HCT116 (cell line): ENCODE measurements at regions not wholly inside any gene's neighbourhood (a gene's known extent, or its start where the extent isn't known, plus 50 kb on each side); places are given as distances from the start of the nearest gene placed in this dataset.

Experiments
- ATAC-seq: fragments of 200-7000 bp; cut with Tn5 transposase; 2 replicates; pipeline ENCODE4 v1.9.1; 2020; ENCODE audit warnings: mild to moderate bottlenecking, moderate library complexity
- BruUV-seq: library from RNA; stranded (reverse); fragments of 400-500 nt; replicated peaks from 2 replicates; lab custom pipeline; 2021; lab: Mats Ljungman, UMichigan
- CTCF ChIA-PET: fragments of 300-600 bp; sonication (Branson Sonifier 250); formaldehyde crosslinking; loops from one replicate; lab custom pipeline; 2021; ENCODE audit warnings: antibody characterized with exemption; lab: Charles Lee
- POLR2A ChIA-PET: fragments of 300-600, 350-600 bp; sonication (Branson Sonifier 250); formaldehyde crosslinking; loops from one replicate; lab custom pipeline; 2021; ENCODE audit warnings: antibody characterized with exemption; lab: Charles Lee
- RAD21 ChIA-PET, 2 experiments: fragments of 300-600 bp; sonication (Branson Sonifier 250); formaldehyde crosslinking; loops; one replicate each; lab custom pipeline; 2023; ENCODE audit warnings: low total read pairs in 2 of 2; ENCODE audit not compliant: uncharacterized antibody in 2 of 2, unreplicated experiment in 2 of 2, low non-redundant PET in 1 of 2; lab: Charles Lee
- DNase-seq: peaks from one replicate; pipeline ENCODE4 v3.0.0-alpha.2; 2010; ENCODE audit warnings: low read depth, low spot score
- H2AFZ ChIP-seq: fragments of 200-600 bp; shearing (Covaris generic), sonication (generic); 2 replicates; pipeline ENCODE4 v1.6.1; 2017; ENCODE audit warnings: low read depth, mixed run types, mixed read lengths, antibody characterized with exemption, low read length; ENCODE audit not compliant: poor library complexity, severe bottlenecking
- H3K27ac ChIP-seq: 2 replicates; pipeline ENCODE4 v1.5.1; 2012; ENCODE audit warnings: low read depth, low read length
- H3K27me3 ChIP-seq: fragments of 200-600 bp; sonication (generic); 2 replicates; pipeline ENCODE4 v1.6.1; 2016; ENCODE audit warnings: mixed run types, low read length, mixed read lengths; ENCODE audit not compliant: insufficient read depth
- H3K36me3 ChIP-seq, 2 experiments: fragments of 200-500 bp in 1 of 2; fragments of 200-600 bp in 1 of 2; sonication (Bioruptor generic) in 1 of 2; sonication (generic) in 1 of 2; 2 replicates each; pipeline versions ENCODE4 v1.5.1 to v1.6.1; 2014 to 2016; ENCODE audit warnings: low read length in 2 of 2, inconsistent platforms in 1 of 2, mixed read lengths in 1 of 2, mixed run types in 1 of 2; ENCODE audit not compliant: insufficient read depth in 2 of 2, control insufficient read depth in 1 of 2
- H3K4me1 ChIP-seq, 2 experiments: fragments of 200-600 bp in 1 of 2; sonication (generic) in 1 of 2; 2 replicates each; pipeline versions ENCODE4 v1.5.1 to v1.6.1; 2012 to 2017; ENCODE audit warnings: low read length in 2 of 2, inconsistent platforms in 1 of 2, mild to moderate bottlenecking in 1 of 2, mixed read lengths in 1 of 2, mixed run types in 1 of 2, moderate library complexity in 1 of 2; ENCODE audit not compliant: insufficient read depth in 2 of 2, control insufficient read depth in 1 of 2
- H3K4me2 ChIP-seq: fragments of 200-600 bp; sonication (generic); 2 replicates; pipeline ENCODE4 v1.6.1; 2017; ENCODE audit warnings: mixed run types, low read length, mixed read lengths
- H3K4me3 ChIP-seq, 2 experiments: fragments of 200-600 bp in 1 of 2; sonication (generic) in 1 of 2; replicated peaks in 1 of 2; 2 replicates each; pipeline ENCODE4 v1.5.1; 2011 to 2016; ENCODE audit warnings: low read length in 2 of 2, control low read depth in 1 of 2, low read depth in 1 of 2, mild to moderate bottlenecking in 1 of 2, mixed read lengths in 1 of 2, mixed run types in 1 of 2
- H3K79me2 ChIP-seq: fragments of 200-600 bp; sonication (generic); 2 replicates; pipeline ENCODE4 v1.6.1; 2017; ENCODE audit warnings: mild to moderate bottlenecking, mixed run types, low read length, moderate library complexity, mixed read lengths; ENCODE audit not compliant: insufficient read depth
- H3K9ac ChIP-seq: fragments of 200-600 bp; sonication (generic); 2 replicates; pipeline ENCODE4 v1.6.1; 2016; ENCODE audit warnings: low read length, mixed read lengths
- H3K9me2 ChIP-seq: fragments of 200-600 bp; sonication (generic), shearing (Covaris generic); 2 replicates; pipeline ENCODE4 v1.6.1; 2017; ENCODE audit warnings: mixed run types, mild to moderate bottlenecking, moderate library complexity; ENCODE audit not compliant: insufficient read depth
- H3K9me3 ChIP-seq, 2 experiments: fragments of 200-500 bp in 1 of 2; fragments of 200-600 bp in 1 of 2; sonication (Bioruptor generic) in 1 of 2; sonication (generic) in 1 of 2; 2 replicates each; pipeline ENCODE4 v1.6.1; 2014 to 2017; ENCODE audit warnings: low read length in 2 of 2, mixed read lengths in 2 of 2, inconsistent platforms in 1 of 2, low read depth in 1 of 2, mild to moderate bottlenecking in 1 of 2, mixed run types in 1 of 2, moderate library complexity in 1 of 2; ENCODE audit not compliant: control insufficient read depth in 1 of 2, insufficient read depth in 1 of 2
- H4K20me1 ChIP-seq: fragments of 200-600 bp; sonication (generic), shearing (Covaris generic); 2 replicates; pipeline ENCODE4 v1.6.1; 2017; ENCODE audit warnings: mixed run types, mild to moderate bottlenecking, moderate library complexity; ENCODE audit not compliant: insufficient read depth
- CBX3 ChIP-seq: IDR thresholded peaks from 2 replicates; pipeline ENCODE4 v1.6.1; 2012; ENCODE audit warnings: low read depth
- EGR1 ChIP-seq: IDR thresholded peaks from 2 replicates; pipeline ENCODE4 v1.6.1; 2012; ENCODE audit warnings: low read depth
- EZH2 ChIP-seq: fragments of 200-600 bp; sonication (generic); IDR thresholded peaks from 2 replicates; pipeline ENCODE4 v1.6.1; 2017; ENCODE audit warnings: antibody characterized with exemption, mixed run types
- EZH2phosphoT487 ChIP-seq: fragments of 200-600 bp; IDR thresholded peaks from 2 replicates; pipeline ENCODE4 v1.6.1; 2018; ENCODE audit warnings: antibody characterized with exemption, borderline replicate concordance
- FOSL1 ChIP-seq: IDR thresholded peaks from 2 replicates; pipeline ENCODE4 v1.6.1; 2012; ENCODE audit warnings: low read depth
- POLR2A ChIP-seq: IDR thresholded peaks from 2 replicates; pipeline ENCODE4 v1.7.0; 2011; ENCODE audit warnings: borderline replicate concordance; ENCODE audit not compliant: insufficient read depth, insufficient read length; ENCODE audit errors: extremely low read depth
- RAD21 ChIP-seq: IDR thresholded peaks from 2 replicates; pipeline ENCODE4 v1.6.1; 2012; ENCODE audit warnings: low read depth, mild to moderate bottlenecking
- SIN3A ChIP-seq: IDR thresholded peaks from 2 replicates; pipeline ENCODE4 v1.6.1; 2012; ENCODE audit warnings: low read depth
- SP1 ChIP-seq: IDR thresholded peaks from 2 replicates; pipeline ENCODE4 v1.6.1; 2012; ENCODE audit warnings: low read depth
- TCF7L2 ChIP-seq: IDR thresholded peaks from 2 replicates; pipeline ENCODE4 v1.7.0; 2011; ENCODE audit warnings: borderline replicate concordance, inconsistent platforms; ENCODE audit not compliant: insufficient read depth, insufficient read length; ENCODE audit errors: extremely low read depth
- YY1 ChIP-seq: IDR thresholded peaks from 2 replicates; pipeline ENCODE4 v1.6.1; 2011; ENCODE audit warnings: low read length, low read depth, moderate library complexity, mild to moderate bottlenecking; ENCODE audit not compliant: insufficient replicate concordance; ENCODE audit errors: extremely low read depth
- ZNF274 ChIP-seq: fragments of 200-500 bp; sonication (Bioruptor generic); IDR thresholded peaks from 2 replicates; pipeline ENCODE4 v1.6.1; 2014; ENCODE audit warnings: mild to moderate bottlenecking, low read depth, low read length, inconsistent platforms
- intact Hi-C: fragments of 100-400 bp; cut with micrococcal nuclease; formaldehyde crosslinking; loops from 2 replicates; pipeline ENCODE4 v1.10.0; 2022
- TF ChIP-seq, protein P1 (sequence below): IDR thresholded peaks from 2 replicates; pipeline ENCODE4 v1.6.1; 2012
- TF ChIP-seq, protein P2 (sequence below), 3 experiments: fragments of 200-600 bp in 1 of 3; sonication (generic) in 1 of 3; IDR thresholded peaks in 2 of 3; conservative IDR thresholded peaks in 1 of 3; 2 replicates each; pipeline ENCODE4 v1.5.1; 2012 to 2017; ENCODE audit warnings: low read depth in 2 of 3, low read length in 2 of 3, antibody characterized with exemption in 1 of 3, borderline replicate concordance in 1 of 3, control low read depth in 1 of 3, mild to moderate bottlenecking in 1 of 3, mixed read lengths in 1 of 3, mixed run types in 1 of 3, moderate library complexity in 1 of 3; ENCODE audit not compliant: insufficient read depth in 1 of 3
- TF ChIP-seq, protein P3 (sequence below): IDR thresholded peaks from 2 replicates; pipeline ENCODE4 v1.6.1; 2012; ENCODE audit warnings: low read depth
- TF ChIP-seq, protein P4 (sequence below): IDR thresholded peaks from 2 replicates; pipeline ENCODE4 v1.6.1; 2012

DNA sequence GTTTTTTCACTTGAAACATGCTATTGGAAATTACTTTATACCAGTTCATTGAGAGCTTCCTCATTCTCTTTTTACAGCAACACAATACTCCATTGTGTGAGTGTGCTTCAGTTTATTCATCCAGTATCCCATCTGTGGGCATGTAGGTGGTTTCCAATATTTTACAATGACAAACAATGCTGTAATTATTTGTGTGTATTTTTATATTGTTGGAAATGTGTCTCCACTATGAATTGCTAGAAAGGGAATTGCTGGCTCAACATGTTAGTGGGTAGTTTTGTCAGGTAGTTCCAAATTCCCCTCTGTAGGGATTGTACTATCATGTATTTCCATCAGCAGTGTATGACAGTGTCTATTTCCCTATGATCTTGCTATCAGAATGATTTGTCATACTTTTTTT lies 65.8 kb upstream of the MAGI1 start:
- no peaks in the 10 kb centered on the region for H3K9me3 ChIP-seq
- H3K27me3 ChIP-seq = no peaks in the 10 kb centered on the region
- no peak for TF ChIP-seq EGR1
- TF ChIP-seq FOSL1 = no peak
- TF ChIP-seq CBX3 = no peak
- no peak for TF ChIP-seq EZH2phosphoT487
- TF ChIP-seq ZNF274 = no peak
- TF ChIP-seq YY1 = no peak
- no peak for TF ChIP-seq TCF7L2
- no peak for TF ChIP-seq POLR2A
- TF ChIP-seq, protein P1, sequence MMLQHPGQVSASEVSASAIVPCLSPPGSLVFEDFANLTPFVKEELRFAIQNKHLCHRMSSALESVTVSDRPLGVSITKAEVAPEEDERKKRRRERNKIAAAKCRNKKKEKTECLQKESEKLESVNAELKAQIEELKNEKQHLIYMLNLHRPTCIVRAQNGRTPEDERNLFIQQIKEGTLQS = no peak
- TF ChIP-seq, protein P2, sequence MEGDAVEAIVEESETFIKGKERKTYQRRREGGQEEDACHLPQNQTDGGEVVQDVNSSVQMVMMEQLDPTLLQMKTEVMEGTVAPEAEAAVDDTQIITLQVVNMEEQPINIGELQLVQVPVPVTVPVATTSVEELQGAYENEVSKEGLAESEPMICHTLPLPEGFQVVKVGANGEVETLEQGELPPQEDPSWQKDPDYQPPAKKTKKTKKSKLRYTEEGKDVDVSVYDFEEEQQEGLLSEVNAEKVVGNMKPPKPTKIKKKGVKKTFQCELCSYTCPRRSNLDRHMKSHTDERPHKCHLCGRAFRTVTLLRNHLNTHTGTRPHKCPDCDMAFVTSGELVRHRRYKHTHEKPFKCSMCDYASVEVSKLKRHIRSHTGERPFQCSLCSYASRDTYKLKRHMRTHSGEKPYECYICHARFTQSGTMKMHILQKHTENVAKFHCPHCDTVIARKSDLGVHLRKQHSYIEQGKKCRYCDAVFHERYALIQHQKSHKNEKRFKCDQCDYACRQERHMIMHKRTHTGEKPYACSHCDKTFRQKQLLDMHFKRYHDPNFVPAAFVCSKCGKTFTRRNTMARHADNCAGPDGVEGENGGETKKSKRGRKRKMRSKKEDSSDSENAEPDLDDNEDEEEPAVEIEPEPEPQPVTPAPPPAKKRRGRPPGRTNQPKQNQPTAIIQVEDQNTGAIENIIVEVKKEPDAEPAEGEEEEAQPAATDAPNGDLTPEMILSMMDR (IDR thresholded peaks at IDR 0.05 in 2 of 3, conservative IDR thresholded peaks at IDR 0.05 in 1 of 3; ENCODE audit: borderline replicate concordance in 1 of 3, insufficient read depth in 1 of 3, low read depth in 2 of 3, low read length in 2 of 3) = no peak
- TF ChIP-seq, protein P3, sequence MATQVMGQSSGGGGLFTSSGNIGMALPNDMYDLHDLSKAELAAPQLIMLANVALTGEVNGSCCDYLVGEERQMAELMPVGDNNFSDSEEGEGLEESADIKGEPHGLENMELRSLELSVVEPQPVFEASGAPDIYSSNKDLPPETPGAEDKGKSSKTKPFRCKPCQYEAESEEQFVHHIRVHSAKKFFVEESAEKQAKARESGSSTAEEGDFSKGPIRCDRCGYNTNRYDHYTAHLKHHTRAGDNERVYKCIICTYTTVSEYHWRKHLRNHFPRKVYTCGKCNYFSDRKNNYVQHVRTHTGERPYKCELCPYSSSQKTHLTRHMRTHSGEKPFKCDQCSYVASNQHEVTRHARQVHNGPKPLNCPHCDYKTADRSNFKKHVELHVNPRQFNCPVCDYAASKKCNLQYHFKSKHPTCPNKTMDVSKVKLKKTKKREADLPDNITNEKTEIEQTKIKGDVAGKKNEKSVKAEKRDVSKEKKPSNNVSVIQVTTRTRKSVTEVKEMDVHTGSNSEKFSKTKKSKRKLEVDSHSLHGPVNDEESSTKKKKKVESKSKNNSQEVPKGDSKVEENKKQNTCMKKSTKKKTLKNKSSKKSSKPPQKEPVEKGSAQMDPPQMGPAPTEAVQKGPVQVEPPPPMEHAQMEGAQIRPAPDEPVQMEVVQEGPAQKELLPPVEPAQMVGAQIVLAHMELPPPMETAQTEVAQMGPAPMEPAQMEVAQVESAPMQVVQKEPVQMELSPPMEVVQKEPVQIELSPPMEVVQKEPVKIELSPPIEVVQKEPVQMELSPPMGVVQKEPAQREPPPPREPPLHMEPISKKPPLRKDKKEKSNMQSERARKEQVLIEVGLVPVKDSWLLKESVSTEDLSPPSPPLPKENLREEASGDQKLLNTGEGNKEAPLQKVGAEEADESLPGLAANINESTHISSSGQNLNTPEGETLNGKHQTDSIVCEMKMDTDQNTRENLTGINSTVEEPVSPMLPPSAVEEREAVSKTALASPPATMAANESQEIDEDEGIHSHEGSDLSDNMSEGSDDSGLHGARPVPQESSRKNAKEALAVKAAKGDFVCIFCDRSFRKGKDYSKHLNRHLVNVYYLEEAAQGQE = no peak
- TF ChIP-seq, protein P4, sequence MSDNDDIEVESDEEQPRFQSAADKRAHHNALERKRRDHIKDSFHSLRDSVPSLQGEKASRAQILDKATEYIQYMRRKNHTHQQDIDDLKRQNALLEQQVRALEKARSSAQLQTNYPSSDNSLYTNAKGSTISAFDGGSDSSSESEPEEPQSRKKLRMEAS = no peak
- no peak for TF ChIP-seq RAD21
- no peak for TF ChIP-seq SIN3A
- no peak for TF ChIP-seq EZH2
- TF ChIP-seq SP1 = no peak
- no peaks in the 10 kb centered on the region for H4K20me1 ChIP-seq
- no peak overlapping the region for H3K4me2 ChIP-seq
- H3K4me1 ChIP-seq = no peaks in the 10 kb centered on the region
- CTCF ChIA-PET = no interaction called here
- no peak overlapping the region for H3K27ac ChIP-seq
- RAD21 ChIA-PET = no interaction called here
- no TSS peak for BruUV-seq
- intact Hi-C loops = no loop called here
- no peaks in the 10 kb centered on the region for H3K79me2 ChIP-seq
- ATAC-seq = no peak
- no peaks in the 10 kb centered on the region for H3K9me2 ChIP-seq
- H3K36me3 ChIP-seq = no peaks in the 10 kb centered on the region
- no peak overlapping the region for H3K9ac ChIP-seq
- no peak overlapping the region for H2AFZ ChIP-seq
- POLR2A ChIA-PET = no interaction called here
- no peak for DNase-seq
- H3K4me3 ChIP-seq = no peak overlapping the region
